GM18507 (cell line): ENCODE measurements at regions not wholly inside any gene's neighbourhood (a gene's known extent, or its start where the extent isn't known, plus 50 kb on each side); places are given as distances from the start of the nearest gene placed in this dataset.
"Not testable (repeated sequence)": the region's sequence is repeated elsewhere in the genome, so short reads cannot be mapped to it uniquely, and the experiment has no call there.

Experiments
- DNase-seq: peaks from one replicate; pipeline ENCODE4 v3.0.0; 2011; ENCODE audit warnings: low read depth; ENCODE audit not compliant: insufficient read length; ENCODE audit errors: extremely low spot score
- FAIRE-seq: peaks from 2 replicates; lab custom pipeline; 2011; peaks lifted over from hg19 to GRCh38; lab: Jason Lieb, UNC

- no peak for FAIRE-seq
- DNase-seq, result no peak
Measured at GRCh38 chr1:213686983-213687382, 300.8 kb upstream of the PROX1 start.

- FAIRE-seq, result no peak
Measured at GRCh38 chr1:213687832-213688231, 299.9 kb upstream of the PROX1 start.

GRCh38 chr1:213688655-213689054, 299.1 kb upstream of the PROX1 start:
- FAIRE-seq, result no peak

More at GRCh38 chr1:213687832-213688231, 299.9 kb upstream of the PROX1 start:
- no peak for DNase-seq

DNA sequence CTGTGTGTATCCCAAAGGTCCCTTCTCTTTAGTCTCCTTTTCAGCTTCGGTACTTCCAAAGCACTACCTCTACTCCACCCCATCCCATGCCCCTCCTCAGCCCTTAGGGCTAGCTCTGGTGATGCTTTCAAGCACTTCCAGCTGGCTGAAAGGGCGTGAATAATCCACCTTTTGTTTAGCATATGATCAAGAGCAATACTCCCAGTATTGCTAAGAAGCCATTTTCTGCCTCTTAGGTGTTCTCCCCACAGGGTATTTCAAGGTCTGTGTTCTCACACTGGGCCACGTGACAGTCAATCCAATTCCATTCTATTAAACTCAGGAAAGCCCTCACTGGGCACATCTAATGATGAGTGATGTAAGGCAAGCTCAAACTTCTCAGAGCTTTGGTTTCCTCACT, 298.5 kb upstream of the PROX1 start:
- DNase-seq, result no peak
- no peak for FAIRE-seq

More at GRCh38 chr1:213688655-213689054, 299.1 kb upstream of the PROX1 start:
- DNase-seq, result no peak

DNA sequence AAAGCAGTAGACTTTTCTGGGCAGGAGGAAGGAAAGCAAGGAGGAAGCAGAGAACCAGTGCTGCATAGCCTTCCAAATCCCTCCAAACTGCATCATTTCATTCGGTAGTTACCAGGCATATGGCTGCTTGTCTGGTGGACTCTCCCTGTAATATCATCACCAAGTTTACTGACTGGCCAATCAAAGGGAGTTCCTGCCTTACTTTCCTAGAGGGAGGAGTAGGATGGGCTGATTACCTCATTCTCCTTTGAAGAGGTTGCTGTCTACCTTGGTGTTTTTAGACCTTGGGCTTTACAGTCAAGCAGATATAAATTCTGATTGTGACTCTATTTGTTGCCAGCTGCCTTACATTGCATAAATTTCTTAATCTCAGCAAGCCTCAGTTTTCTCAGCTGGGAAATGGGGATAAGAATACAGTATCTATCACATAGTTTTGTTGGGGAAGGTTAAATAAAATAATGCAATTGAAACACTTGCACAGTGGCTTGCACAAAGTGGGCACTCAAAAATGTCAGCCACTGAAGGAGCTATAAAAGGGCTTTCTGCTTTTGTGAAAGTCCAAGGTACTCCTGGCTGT, 297.3 kb upstream of the PROX1 start:
- DNase-seq (no peak), FAIRE-seq (no peak)

DNA sequence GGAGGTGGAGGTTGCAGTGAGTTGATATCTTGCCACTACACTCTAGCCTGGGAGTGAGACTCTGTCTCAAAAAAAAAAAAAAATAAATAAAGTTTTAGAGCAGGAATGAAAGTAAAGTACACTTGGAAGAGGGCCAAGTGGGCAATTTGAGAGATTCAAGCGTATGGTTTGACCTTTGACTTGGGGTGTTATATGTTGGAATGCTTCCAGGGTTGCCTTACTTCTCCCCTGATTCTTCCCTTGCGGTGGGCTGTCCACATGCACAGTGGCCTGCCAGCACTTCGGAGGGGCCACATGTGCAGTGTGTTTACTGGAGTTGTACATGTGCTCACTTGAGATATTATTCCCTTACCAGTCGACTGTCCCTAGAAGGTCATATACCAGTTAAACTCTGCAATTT, 295.5 kb upstream of the PROX1 start:
- FAIRE-seq (no peak), DNase-seq (no peak)

DNA sequence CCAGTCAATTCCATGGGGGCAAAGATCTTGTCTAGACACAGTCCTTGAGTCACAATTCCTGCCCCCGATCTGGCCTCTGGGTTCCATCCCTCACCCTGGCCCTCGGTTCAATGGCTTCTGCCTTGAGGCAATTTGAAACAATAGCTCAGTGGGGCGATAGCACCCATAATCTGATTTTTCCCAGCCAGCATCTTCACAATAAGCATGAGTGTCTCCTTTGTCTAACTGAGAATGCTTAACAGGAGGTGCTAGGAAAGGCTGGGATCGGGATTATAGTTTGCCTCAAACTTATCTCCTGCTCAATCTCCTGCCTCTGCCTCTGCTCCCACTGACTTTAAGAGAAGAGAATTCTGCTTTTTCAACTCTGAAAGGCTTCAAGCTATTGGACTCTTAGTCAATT, 293.9 kb upstream of the PROX1 start:
- DNase-seq (no peak), FAIRE-seq (no peak)

GRCh38 chr1:213697192-213697802, 290.5 kb upstream of the PROX1 start:
- DNase-seq, result no peak

GRCh38 chr1:213698092-213698702, 289.6 kb upstream of the PROX1 start:
- no peak for DNase-seq
- FAIRE-seq, result no peak

More at GRCh38 chr1:213697192-213697802, 290.5 kb upstream of the PROX1 start:
- FAIRE-seq, result no peak

GRCh38 chr1:213702703-213703102, 285.1 kb upstream of the PROX1 start:
- DNase-seq, result no peak
- FAIRE-seq, result no peak

DNA sequence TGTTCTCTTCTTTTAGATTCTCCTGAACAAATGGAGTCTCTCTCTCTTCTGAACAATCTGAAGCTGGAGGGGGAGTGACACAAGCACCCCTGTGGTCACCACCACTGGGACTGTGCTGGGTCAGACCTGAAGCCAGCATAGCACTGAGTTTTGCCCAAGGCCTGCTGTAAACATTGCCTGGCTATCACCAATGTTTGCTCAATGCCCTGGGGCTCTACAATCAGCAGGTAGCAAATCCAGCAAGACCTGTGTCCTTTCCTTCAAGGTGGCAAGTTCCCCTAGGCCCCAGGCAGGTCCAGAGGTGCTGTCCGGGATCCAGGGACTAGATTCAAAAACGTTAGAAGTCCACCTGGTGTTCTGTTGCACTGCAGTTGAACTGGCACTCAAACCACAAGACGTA, 282.8 kb upstream of the PROX1 start:
- no peak for DNase-seq
- no peak for FAIRE-seq

DNA sequence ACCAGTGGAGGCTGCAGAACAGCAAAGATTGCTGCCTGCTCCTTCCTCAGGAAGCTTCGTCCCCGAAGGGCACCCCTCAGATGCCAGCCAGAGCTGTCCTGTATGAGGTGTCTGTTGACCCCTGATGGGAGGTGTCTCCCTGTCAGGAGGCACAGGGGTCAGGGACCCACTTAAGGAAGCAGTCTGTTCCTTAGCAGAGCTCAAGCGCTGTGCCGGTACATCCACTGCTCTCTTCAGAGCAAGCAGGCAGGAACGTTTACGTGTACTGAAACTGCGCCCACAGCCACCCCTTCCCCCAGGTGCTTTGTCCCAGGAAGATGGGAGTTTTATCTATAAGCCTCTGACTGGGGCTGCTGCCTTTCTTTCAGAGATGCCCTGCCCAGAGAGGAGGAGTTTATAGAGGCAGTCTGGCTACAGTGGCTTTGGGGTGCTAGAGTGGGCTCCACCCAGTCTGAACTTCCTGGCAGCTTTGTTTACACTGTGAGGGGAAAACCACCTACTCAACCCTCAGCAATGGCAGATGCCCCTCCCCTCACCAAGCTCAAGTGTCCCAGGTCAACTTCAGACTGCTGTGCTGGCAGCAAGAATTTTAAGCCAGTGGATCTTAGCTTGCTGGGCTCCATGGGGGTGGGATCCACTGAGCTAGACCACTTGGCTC, 275.8 kb upstream of the PROX1 start:
- FAIRE-seq, DNase-seq: not testable (repeated sequence)

DNA sequence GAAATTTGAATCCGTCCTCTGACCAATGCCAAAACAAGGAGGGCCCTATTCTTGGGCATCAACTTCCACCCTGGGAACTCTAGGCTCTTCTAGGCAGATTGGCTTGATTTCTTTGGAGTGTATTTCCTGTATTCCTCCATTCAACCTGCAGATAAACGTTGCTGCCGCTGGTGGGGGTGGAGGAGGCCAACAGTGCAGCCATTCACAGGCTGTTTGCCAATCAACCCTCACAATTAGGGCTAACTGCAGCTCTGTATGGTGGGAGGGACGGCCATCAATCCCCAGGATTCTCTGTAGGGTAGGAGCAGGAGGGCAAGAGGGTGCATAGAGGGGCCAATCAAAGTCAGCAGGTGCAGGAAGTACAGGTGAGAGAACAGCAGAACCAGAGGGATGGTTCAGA, 273.1 kb upstream of the PROX1 start:
- FAIRE-seq (no peak), DNase-seq (no peak)

DNA sequence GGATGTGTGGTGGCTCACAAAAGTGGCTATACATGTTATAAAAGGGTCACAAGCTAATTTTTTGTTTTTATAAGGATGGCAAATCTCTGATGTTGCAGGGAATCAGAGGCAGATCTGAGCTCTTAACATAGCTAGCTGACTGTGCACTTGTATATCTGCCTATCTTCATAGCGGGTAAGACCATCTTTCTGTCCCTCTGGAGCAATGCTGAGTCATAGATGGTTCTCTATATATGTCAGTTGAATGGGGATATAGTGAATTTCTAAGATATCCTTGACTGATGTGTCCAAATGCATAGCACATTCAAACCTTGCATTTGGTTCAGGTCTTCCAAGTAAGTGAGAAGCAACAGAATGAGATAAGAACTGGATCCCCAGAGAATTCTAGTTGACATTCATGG, 272.6 kb upstream of the PROX1 start:
- FAIRE-seq, result no peak
- no peak for DNase-seq

- FAIRE-seq, result no peak
- no peak for DNase-seq
Measured at GRCh38 chr1:213719462-213719861, 268.3 kb upstream of the PROX1 start.

DNA sequence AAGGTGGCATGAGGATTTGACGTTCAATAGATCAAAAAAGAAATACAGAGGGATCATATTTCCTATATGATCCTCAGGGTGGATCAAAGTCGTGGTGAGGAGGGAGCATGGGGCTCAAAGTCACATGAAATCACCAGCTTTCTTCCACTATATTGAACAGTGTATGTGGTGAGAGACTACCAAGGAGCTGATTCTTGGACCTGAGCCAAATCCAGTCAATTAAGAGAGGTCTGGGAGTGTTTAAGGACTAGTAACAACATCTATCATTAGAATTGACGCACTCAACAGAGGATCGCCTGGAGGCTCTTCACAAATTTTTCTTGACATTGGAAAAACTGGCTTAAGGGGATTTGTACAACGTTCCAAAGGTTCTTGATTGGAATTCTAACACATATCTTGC, 267.7 kb upstream of the PROX1 start:
- DNase-seq (no peak), FAIRE-seq (no peak)

DNA sequence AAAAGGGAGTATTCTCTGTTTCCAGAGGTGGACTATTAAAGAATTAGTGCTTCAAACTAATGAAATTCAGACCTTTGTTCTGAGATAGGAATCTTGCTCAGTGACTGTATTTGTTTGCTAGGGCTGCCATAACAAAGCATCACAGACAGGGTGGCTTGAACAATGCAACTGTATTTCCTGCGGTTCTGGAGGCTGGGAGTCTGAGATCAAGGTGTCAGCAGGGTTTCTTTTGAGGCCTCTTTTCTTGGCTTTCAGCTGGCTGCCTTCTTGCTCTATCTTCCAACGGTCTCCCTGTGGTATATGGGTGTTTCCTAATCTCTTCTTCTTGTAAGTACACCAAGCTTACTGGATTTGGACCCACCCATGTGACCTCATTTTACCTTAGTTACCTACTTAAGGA, 264.6 kb upstream of the PROX1 start:
- DNase-seq (no peak), FAIRE-seq (no peak)

DNA sequence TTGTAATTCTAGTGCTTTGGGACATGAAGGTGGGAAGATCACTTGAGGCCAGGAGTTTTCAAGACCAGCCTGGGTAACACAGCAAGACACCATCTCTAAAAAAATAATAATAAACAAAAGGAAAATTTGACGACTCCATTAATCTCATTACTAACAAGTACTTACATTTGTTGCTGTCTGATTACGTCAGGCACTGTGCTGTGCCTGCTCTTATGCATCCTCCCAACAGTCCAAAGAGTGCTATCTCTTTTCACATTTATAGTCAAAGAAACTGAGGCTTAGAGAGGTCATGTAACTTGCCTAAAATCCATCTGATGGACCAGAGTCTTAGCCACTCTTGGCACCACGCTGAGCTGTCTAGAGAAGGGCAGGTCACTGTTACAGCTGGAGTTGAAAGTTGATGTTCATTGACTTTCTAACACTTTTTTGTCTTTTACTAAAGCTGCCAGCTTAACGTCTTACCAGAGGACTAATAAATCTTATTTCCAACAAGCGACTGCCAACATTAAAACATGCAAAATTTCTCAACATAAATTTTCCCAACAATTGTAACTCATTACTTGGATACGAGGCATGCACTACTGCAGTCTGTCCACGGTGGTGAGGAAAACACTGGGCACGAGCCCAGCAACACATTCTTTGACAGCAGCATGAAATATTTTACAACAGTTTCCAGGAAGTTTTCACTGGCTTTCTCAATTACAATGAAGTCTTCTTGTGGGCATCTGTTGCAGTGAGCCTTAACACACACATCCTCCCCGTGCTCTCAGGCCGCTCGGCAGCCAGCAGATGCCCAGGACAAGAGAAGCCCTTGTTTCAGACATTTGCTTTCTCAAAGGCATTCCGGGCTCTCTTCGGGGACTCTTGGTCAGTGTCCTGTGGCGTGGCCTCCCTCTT, 262.9 kb upstream of the PROX1 start:
- no peak for FAIRE-seq

GRCh38 chr1:213727853-213728592, 259.8 kb upstream of the PROX1 start:
- DNase-seq (no peak), FAIRE-seq (no peak)

More for the DNA sequence above, 262.9 kb upstream of the PROX1 start:
- DNase-seq, result no peak
